Activated CD4-positive, alpha-beta T cell treated with anti-CD3 and anti-CD28 coated beads for 36 hours (primary cell): ENCODE measurements at regions not wholly inside any gene's neighbourhood (a gene's known extent, or its start where the extent isn't known, plus 50 kb on each side); places are given as distances from the start of the nearest gene placed in this dataset.

ENCODE experiments used
- ATAC-seq: fragments of 200-7000 bp; cut with Tn5 transposase; one replicate; pipeline ENCODE4 v1.10.0; 2021; ENCODE audit warnings: mild to moderate bottlenecking, moderate library complexity
- CTCF ChIA-PET: fragments of 350-600 bp; sonication (Branson Sonifier 250); formaldehyde crosslinking; loops from one replicate; lab custom pipeline; 2021; ENCODE audit warnings: antibody characterized with exemption; lab: Charles Lee
- POLR2A ChIA-PET: fragments of 350-600 bp; sonication (Branson Sonifier 250); formaldehyde crosslinking; loops from one replicate; lab custom pipeline; 2021; ENCODE audit warnings: antibody characterized with exemption, inconsistent platforms; lab: Charles Lee
- DNase-seq: peaks from one replicate; pipeline ENCODE4 v3.0.0-alpha.2; 2020
- H3K27ac Mint-ChIP-seq: one replicate; pipeline ENCODE4 v1.8.0; 2021; ENCODE audit warnings: mixed read lengths
- H3K27me3 Mint-ChIP-seq: one replicate; pipeline ENCODE4 v1.8.0; 2021; ENCODE audit warnings: mixed read lengths
- H3K36me3 Mint-ChIP-seq: one replicate; pipeline ENCODE4 v1.8.0; 2021; ENCODE audit warnings: low read depth, mixed read lengths
- H3K4me1 Mint-ChIP-seq: one replicate; pipeline ENCODE4 v1.8.0; 2021; ENCODE audit warnings: mixed read lengths
- H3K4me3 Mint-ChIP-seq: one replicate; pipeline ENCODE4 v1.8.0; 2021; ENCODE audit warnings: mild to moderate bottlenecking, moderate library complexity, mixed read lengths
- H3K9me3 Mint-ChIP-seq: one replicate; pipeline ENCODE4 v1.8.0; 2021; ENCODE audit warnings: low read depth, mixed read lengths
- intact Hi-C, 2 experiments: fragments of 100-400 bp; cut with DNase I in 1 of 2; cut with micrococcal nuclease in 1 of 2; formaldehyde crosslinking; loops; one replicate each; pipeline versions ENCODE4 v1.14.2 to v1.15.1; 2022 to 2024; cut with DNase I, micrococcal nuclease

GRCh38 chr4:3826247-3827172, 60.3 kb downstream of the ADRA2C start:
- intact Hi-C loops = no loop called here
- ATAC-seq = no peak
- CTCF ChIA-PET = interaction anchor here (0.7 kb wide), 1 partner anchor 97 kb away, joined by 3 read pairs; no protein-coding TSS in a partner anchor

GRCh38 chr4:3827616-3828492, 61.7 kb downstream of the ADRA2C start:
- Mint-ChIP-seq H3K4me3 (no peak overlapping the region), H3K9me3 (no peaks in the 10 kb centered on the region), H3K4me1 (no peaks in the 10 kb centered on the region), H3K27ac (no peak overlapping the region), H3K36me3 (no peaks in the 10 kb centered on the region), H3K27me3 (peaks cover 2% of the 10 kb centered on the region)
- ChIA-PET POLR2A (no interaction called here), CTCF (interaction anchor here (0.7 kb wide), 1 partner anchor 99 kb away, joined by 3 read pairs; no protein-coding TSS in a partner anchor)
- intact Hi-C loops = no loop called here
- no peak for ATAC-seq
- no peak for DNase-seq

More at GRCh38 chr4:3826247-3827172, 60.3 kb downstream of the ADRA2C start:
- Mint-ChIP-seq H3K27me3 (peaks cover 2% of the 10 kb centered on the region), H3K27ac (no peak overlapping the region), H3K4me3 (no peak overlapping the region), H3K36me3 (no peaks in the 10 kb centered on the region), H3K4me1 (no peaks in the 10 kb centered on the region), H3K9me3 (no peaks in the 10 kb centered on the region)
- DNase-seq = no peak
- POLR2A ChIA-PET = no interaction called here

GRCh38 chr4:3828546-3828945, 62.4 kb downstream of the ADRA2C start:
- ATAC-seq (no peak), DNase-seq (no peak)
- Mint-ChIP-seq H3K9me3 (no peaks in the 10 kb centered on the region), H3K27ac (no peak overlapping the region), H3K4me3 (no peak overlapping the region), H3K27me3 (peaks cover 2% of the 10 kb centered on the region), H3K36me3 (no peaks in the 10 kb centered on the region), H3K4me1 (no peaks in the 10 kb centered on the region)
- CTCF ChIA-PET = no interaction called here
- POLR2A ChIA-PET = no interaction called here
- intact Hi-C loops = no loop called here

DNA sequence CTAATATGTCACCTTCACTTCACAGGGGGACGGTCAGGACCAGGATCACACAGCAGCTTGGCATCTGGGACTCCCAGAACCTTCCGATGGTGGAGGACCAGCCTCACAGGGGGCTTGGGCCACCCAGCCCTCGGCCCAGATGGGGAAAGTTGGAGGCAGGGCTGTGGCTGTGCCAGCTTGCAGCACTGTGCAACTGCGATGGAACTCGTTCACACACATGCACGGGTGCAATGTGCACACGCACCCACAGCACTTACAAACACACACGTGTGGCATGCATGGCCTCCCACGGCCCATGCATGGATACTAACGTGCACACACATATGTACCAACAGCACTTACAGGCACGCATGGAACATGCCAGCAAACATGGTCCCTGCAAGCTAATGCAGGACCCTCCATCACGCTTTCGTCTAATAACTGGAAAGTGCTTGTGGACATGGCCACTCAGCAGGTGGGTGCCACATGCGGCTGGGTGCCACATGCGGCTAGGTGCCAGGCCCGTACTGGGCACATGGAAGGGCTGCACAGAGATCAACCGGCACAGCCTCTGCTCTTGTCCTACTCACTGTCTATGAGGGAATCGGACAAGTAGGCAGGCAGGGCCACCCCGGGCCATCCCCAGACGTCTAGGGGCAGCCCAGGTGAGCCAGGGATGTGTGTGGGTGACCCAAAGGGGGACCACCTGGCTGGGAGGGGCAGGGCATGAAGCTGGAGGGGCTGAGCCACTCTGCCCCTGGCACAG, 63.2 kb downstream of the ADRA2C start:
- H3K27me3 Mint-ChIP-seq = peaks cover 9% of the 10 kb centered on the region
- ChIA-PET CTCF (no interaction called here), POLR2A (no interaction called here)
- no peak overlapping the region for H3K27ac Mint-ChIP-seq
- H3K36me3 Mint-ChIP-seq = no peaks in the 10 kb centered on the region
- ATAC-seq (no peak), DNase-seq (no peak)
- H3K4me3 Mint-ChIP-seq = no peak overlapping the region
- intact Hi-C loops = no loop called here
- H3K4me1 Mint-ChIP-seq = no peaks in the 10 kb centered on the region
- H3K9me3 Mint-ChIP-seq = no peaks in the 10 kb centered on the region

- Mint-ChIP-seq H3K4me1 (no peaks in the 10 kb centered on the region), H3K9me3 (no peaks in the 10 kb centered on the region), H3K27ac (no peak overlapping the region), H3K36me3 (no peaks in the 10 kb centered on the region), H3K4me3 (no peak overlapping the region), H3K27me3 (peaks cover 15% of the 10 kb centered on the region)
- ChIA-PET POLR2A (no interaction called here), CTCF (no interaction called here)
- intact Hi-C loops = no loop called here
- DNase-seq (no peak), ATAC-seq (no peak)
Observed at GRCh38 chr4:3829956-3830773, 64.0 kb downstream of the ADRA2C start.

DNA sequence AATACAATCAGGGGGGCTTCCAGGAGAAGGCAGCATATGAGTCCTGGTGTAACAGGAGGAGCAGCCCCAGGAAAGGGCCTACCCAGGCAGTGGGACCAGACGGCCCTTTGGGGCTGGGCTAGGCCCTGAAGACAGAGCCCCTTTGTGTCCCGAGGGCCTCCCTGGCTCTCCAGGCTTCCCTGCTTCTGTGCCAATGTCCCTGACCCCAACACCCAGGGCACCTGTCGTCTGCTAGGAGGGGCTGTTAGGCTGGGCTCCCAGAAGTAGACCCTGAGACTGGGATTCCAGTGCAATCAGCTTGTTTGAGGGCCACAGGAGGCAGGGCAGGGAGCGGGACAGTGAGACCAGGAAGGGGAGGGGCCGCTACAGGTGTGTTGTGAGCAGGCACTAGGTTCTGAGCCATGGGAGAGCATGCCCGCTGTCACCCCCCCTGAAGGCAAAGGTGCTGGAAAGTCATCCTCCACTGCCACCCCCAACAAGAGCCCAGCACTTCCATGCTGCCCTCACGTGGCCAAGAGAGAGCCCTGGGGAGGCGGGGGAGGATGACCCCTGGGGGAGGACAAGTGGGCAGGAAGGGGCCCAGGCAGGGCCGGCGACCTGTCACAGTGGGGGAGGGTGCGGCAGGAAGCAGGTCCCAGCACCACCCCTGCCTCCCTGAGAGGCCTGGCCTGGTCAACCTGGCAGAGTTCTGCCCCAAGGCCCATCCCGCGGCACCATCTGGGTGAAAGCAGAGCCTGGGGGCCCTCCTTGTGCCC, 64.8 kb downstream of the ADRA2C start:
- intact Hi-C loops = no loop called here
- ATAC-seq = no peak
- no peaks in the 10 kb centered on the region for H3K9me3 Mint-ChIP-seq
- H3K36me3 Mint-ChIP-seq = no peaks in the 10 kb centered on the region
- DNase-seq = no peak
- peaks cover 18% of the 10 kb centered on the region for H3K27me3 Mint-ChIP-seq
- H3K27ac Mint-ChIP-seq = no peak overlapping the region
- H3K4me3 Mint-ChIP-seq = no peak overlapping the region
- no peaks in the 10 kb centered on the region for H3K4me1 Mint-ChIP-seq
- CTCF ChIA-PET = no interaction called here
- POLR2A ChIA-PET = no interaction called here

GRCh38 chr4:3831529-3832150, 65.5 kb downstream of the ADRA2C start:
- intact Hi-C loops = no loop called here
- Mint-ChIP-seq H3K4me3 (no peak overlapping the region), H3K36me3 (no peaks in the 10 kb centered on the region), H3K4me1 (no peaks in the 10 kb centered on the region), H3K27me3 (peaks cover 19% of the 10 kb centered on the region), H3K9me3 (no peaks in the 10 kb centered on the region), H3K27ac (no peak overlapping the region)
- DNase-seq (no peak), ATAC-seq (no peak)
- POLR2A ChIA-PET = no interaction called here
- CTCF ChIA-PET = no interaction called here

DNA sequence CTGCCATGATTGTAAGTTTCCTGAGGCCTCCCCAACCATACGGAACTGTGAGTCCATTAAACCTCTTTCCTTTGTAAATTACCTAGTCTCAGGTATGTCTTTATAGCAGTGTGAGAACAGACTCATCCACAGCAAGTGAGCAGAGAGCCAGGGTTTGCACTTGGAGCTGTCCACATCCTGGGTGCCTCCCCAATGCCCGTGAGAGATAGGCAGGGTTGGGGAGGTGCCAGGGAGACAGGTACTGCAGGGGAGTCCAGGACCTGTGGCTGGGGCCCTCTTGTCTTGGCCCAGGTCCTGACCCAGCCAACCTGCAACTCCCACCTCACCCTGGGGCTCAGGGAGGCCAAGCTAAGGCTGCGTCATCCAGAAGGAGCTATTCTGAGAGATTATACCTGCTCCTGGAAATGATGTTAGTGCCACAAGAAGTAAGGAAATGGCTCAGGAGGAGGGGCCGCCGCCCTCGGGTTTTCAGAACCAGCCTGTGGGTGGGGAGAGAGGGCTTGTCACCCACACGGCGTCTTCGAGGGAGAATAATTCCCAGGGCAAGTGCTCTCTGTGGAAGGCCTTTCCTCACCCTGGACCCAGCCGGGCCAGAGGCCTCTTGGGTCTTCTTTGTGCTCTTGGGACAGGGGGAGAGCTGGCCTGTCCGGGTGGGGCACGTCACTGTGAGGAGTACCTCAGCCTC, 66.5 kb downstream of the ADRA2C start:
- no peaks in the 10 kb centered on the region for H3K9me3 Mint-ChIP-seq
- CTCF ChIA-PET = no interaction called here
- POLR2A ChIA-PET = no interaction called here

DNA sequence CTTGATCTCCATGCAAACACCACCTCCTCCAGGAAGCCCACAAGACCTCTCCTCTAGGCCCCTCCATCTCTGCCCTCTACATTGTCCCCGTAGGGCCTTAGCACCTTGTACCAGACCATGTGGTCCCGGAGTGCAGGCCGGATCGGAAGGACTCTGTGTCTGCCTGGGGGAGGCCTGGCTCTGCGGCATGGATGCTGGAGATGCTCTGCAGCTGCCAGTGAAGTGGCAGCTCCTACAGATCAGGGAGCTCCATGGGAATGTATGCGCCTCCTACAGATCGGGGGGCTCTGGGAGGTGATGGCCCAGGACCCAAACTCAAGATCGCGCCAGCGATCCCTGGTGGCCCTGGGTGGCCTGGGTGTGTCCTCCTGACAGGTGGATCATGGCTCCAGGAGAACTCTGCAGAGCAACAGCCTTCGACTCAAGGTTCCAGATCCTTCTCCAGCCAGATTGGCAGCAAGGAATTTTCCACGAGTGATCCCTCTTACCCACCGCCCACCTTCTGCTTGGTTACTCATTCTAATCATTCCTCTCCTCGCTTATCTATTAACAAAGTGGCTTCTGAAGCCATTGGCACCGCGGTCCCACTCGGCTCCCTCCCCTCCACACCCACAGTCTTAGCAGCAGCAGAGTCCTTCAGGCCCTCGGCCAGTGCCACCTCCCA, 67.3 kb downstream of the ADRA2C start:
- Mint-ChIP-seq H3K4me1 (no peaks in the 10 kb centered on the region), H3K4me3 (no peak overlapping the region), H3K36me3 (no peaks in the 10 kb centered on the region), H3K27ac (no peak overlapping the region), H3K27me3 (peaks cover 24% of the 10 kb centered on the region), H3K9me3 (no peaks in the 10 kb centered on the region)
- intact Hi-C loops = no loop called here
- ChIA-PET CTCF (no interaction called here), POLR2A (no interaction called here)
- DNase-seq (no peak), ATAC-seq (no peak)

More for the DNA sequence above, 66.5 kb downstream of the ADRA2C start:
- no peaks in the 10 kb centered on the region for H3K4me1 Mint-ChIP-seq
- no peak for ATAC-seq
- intact Hi-C loops = no loop called here
- peaks cover 24% of the 10 kb centered on the region for H3K27me3 Mint-ChIP-seq
- no peak overlapping the region for H3K4me3 Mint-ChIP-seq
- H3K27ac Mint-ChIP-seq = no peak overlapping the region
- DNase-seq = no peak
- no peaks in the 10 kb centered on the region for H3K36me3 Mint-ChIP-seq
